GM18520 (cell line): ENCODE measurements at regions not wholly inside any gene's neighbourhood (a gene's known extent, or its start where the extent isn't known, plus 50 kb on each side); places are given as distances from the start of the nearest gene placed in this dataset.

Experiments
- ATAC-seq: cut with Tn5 transposase; IDR thresholded peaks from one replicate; pipeline ENCODE4 v1.9.1; 2021; ENCODE audit not compliant: unreplicated experiment

GRCh38 chr13:75061909-75062308 lies 420.1 kb downstream of the TBC1D4 start:
- ATAC-seq, result no peak

- ATAC-seq, result no peak
These were observed 426.7 kb downstream of the TBC1D4 start for GRCh38 chr13:75055296-75055695.

GRCh38 chr13:75052616-75053015 lies 429.4 kb downstream of the TBC1D4 start:
- no peak for ATAC-seq

- no peak for ATAC-seq
These were observed 431.4 kb downstream of the TBC1D4 start for GRCh38 chr13:75050419-75051046.

- ATAC-seq, result no peak
These were observed 432.1 kb downstream of the TBC1D4 start for GRCh38 chr13:75049735-75050335.

- no peak for ATAC-seq
These were observed 439.2 kb downstream of the TBC1D4 start for GRCh38 chr13:75042807-75043206.

- ATAC-seq, result no peak
These were observed 443.4 kb downstream of the TBC1D4 start for GRCh38 chr13:75038393-75039113.

- no peak for ATAC-seq
These were observed 456.0 kb downstream of the TBC1D4 start for GRCh38 chr13:75025956-75026355.

GRCh38 chr13:75024602-75025001 lies 457.4 kb downstream of the TBC1D4 start:
- no peak for ATAC-seq

GRCh38 chr13:75023609-75024008 lies 458.4 kb downstream of the TBC1D4 start:
- ATAC-seq, result no peak

GRCh38 chr13:75021151-75021550 lies 460.8 kb downstream of the TBC1D4 start:
- no peak for ATAC-seq

- no peak for ATAC-seq
These were observed 465.7 kb downstream of the TBC1D4 start for GRCh38 chr13:75016225-75016624.

GRCh38 chr13:75013818-75014217 lies 468.2 kb downstream of the TBC1D4 start:
- ATAC-seq, result no peak

GRCh38 chr13:75010941-75011340 lies 471.0 kb downstream of the TBC1D4 start:
- no peak for ATAC-seq

- no peak for ATAC-seq
These were observed 473.0 kb downstream of the TBC1D4 start for GRCh38 chr13:75008926-75009325.

- no peak for ATAC-seq
These were observed 491.0 kb downstream of the TBC1D4 start for GRCh38 chr13:74990992-74991391.

- ATAC-seq, result no peak
These were observed 494.8 kb downstream of the TBC1D4 start for GRCh38 chr13:74987124-74987690.

GRCh38 chr13:74986609-74987008 lies 495.4 kb downstream of the TBC1D4 start:
- no peak for ATAC-seq

- no peak for ATAC-seq
These were observed 502.3 kb downstream of the TBC1D4 start for GRCh38 chr13:74979703-74980102.

GRCh38 chr13:74978591-74978990 lies 503.4 kb downstream of the TBC1D4 start:
- no peak for ATAC-seq

- no peak for ATAC-seq
These were observed 504.5 kb downstream of the TBC1D4 start for GRCh38 chr13:74977498-74977897.

GRCh38 chr13:74975111-74975510 lies 506.9 kb downstream of the TBC1D4 start:
- ATAC-seq, result no peak
